ENCODE measurements at regions not wholly inside any gene's neighbourhood (a gene's known extent, or its start where the extent isn't known, plus 50 kb on each side); places are given as distances from the start of the nearest gene placed in this dataset.

DNA sequence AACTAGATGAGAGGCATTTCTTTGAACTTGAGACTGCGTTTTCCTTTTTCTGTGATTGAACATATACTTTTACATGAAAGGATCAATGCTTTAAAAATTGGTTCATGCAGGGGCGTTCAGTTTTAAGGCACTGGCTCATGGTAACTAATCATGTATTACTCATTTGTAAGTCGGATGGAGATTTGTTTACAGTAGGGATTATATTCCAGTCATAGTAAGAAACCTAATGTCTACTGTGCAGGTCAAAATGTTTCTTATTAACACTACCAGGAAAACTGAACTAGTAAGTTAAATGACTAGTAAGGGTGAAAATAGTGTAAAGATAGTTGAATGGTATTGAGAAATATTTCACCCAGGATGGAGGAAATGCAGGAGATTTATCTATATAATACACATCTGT lies 258.8 kb upstream of the GBE1 start:
- no peak for TF ChIP-seq EZH2 (IDR thresholded peaks at IDR 0.05; ENCODE audit: low read length, unreplicated experiment)
- TF ChIP-seq, protein P1, sequence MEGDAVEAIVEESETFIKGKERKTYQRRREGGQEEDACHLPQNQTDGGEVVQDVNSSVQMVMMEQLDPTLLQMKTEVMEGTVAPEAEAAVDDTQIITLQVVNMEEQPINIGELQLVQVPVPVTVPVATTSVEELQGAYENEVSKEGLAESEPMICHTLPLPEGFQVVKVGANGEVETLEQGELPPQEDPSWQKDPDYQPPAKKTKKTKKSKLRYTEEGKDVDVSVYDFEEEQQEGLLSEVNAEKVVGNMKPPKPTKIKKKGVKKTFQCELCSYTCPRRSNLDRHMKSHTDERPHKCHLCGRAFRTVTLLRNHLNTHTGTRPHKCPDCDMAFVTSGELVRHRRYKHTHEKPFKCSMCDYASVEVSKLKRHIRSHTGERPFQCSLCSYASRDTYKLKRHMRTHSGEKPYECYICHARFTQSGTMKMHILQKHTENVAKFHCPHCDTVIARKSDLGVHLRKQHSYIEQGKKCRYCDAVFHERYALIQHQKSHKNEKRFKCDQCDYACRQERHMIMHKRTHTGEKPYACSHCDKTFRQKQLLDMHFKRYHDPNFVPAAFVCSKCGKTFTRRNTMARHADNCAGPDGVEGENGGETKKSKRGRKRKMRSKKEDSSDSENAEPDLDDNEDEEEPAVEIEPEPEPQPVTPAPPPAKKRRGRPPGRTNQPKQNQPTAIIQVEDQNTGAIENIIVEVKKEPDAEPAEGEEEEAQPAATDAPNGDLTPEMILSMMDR (conservative IDR thresholded peaks at IDR 0.05; ENCODE audit: low read depth, low read length) = no peak
- no peak for TF ChIP-seq EZH2phosphoT487 (IDR thresholded peaks at IDR 0.05; ENCODE audit: borderline replicate concordance, low read length)

All from PC-3 (cell line).